H9 (cell line): ENCODE measurements at regions not wholly inside any gene's neighbourhood (a gene's known extent, or its start where the extent isn't known, plus 50 kb on each side); places are given as distances from the start of the nearest gene placed in this dataset.

Experiments
- DNase-seq: peaks from one replicate; pipeline ENCODE4 v3.0.0-alpha.2; 2017
- H2AFZ ChIP-seq: one replicate; pipeline ENCODE4 v1.6.1; 2013; ENCODE audit warnings: mild to moderate bottlenecking, low read length, control low read depth, moderate library complexity
- H2AK5ac ChIP-seq: 2 replicates; pipeline ENCODE4 v1.6.1; 2013; ENCODE audit warnings: low read length, control low read depth, mixed read lengths; ENCODE audit not compliant: insufficient read length
- H2BK120ac ChIP-seq: one replicate; pipeline ENCODE4 v1.6.1; 2013; ENCODE audit warnings: low read depth, mild to moderate bottlenecking, low read length, control low read depth, inconsistent platforms; ENCODE audit not compliant: poor library complexity, severe bottlenecking
- H2BK12ac ChIP-seq: 2 replicates; pipeline ENCODE4 v1.6.1; 2013; ENCODE audit warnings: low read length, control low read depth, mixed read lengths, low read depth; ENCODE audit not compliant: insufficient read length
- H2BK15ac ChIP-seq: 2 replicates; pipeline ENCODE4 v1.6.1; 2013; ENCODE audit warnings: low read depth, low read length, control low read depth
- H2BK20ac ChIP-seq: one replicate; pipeline ENCODE4 v1.6.1; 2013; ENCODE audit warnings: low read depth, mild to moderate bottlenecking, low read length, control low read depth, inconsistent platforms; ENCODE audit not compliant: poor library complexity, severe bottlenecking
- H2BK5ac ChIP-seq: 2 replicates; pipeline ENCODE4 v1.6.1; 2013; ENCODE audit warnings: low read length, control low read depth, mixed read lengths; ENCODE audit not compliant: insufficient read length
- H3K14ac ChIP-seq: 2 replicates; pipeline ENCODE4 v1.6.1; 2013; ENCODE audit warnings: low read length, control low read depth; ENCODE audit not compliant: insufficient read depth
- H3K18ac ChIP-seq: 2 replicates; pipeline ENCODE4 v1.6.1; 2013; ENCODE audit warnings: low read depth, mild to moderate bottlenecking, mixed read lengths, low read length, control low read depth; ENCODE audit not compliant: insufficient read length
- H3K23ac ChIP-seq: 2 replicates; pipeline ENCODE4 v1.6.1; 2013; ENCODE audit warnings: low read length, control low read depth, mixed read lengths, low read depth; ENCODE audit not compliant: insufficient read length
- H3K23me2 ChIP-seq: 2 replicates; pipeline ENCODE4 v1.6.1; 2013; ENCODE audit warnings: low read depth, mild to moderate bottlenecking, mixed read lengths, low read length, control low read depth; ENCODE audit not compliant: insufficient read length, poor library complexity, severe bottlenecking
- H3K27ac ChIP-seq: 2 replicates; pipeline ENCODE4 v1.5.1; 2013; ENCODE audit warnings: low read length, control low read depth, mixed read lengths, low read depth; ENCODE audit not compliant: insufficient read length
- H3K27me3 ChIP-seq: 2 replicates; pipeline ENCODE4 v1.6.1; 2013; ENCODE audit warnings: low read length, control low read depth, inconsistent platforms; ENCODE audit not compliant: insufficient read depth
- H3K4ac ChIP-seq: 2 replicates; pipeline ENCODE4 v1.6.1; 2013; ENCODE audit warnings: low read depth, mild to moderate bottlenecking, control low read depth, inconsistent platforms, low read length, moderate library complexity
- H3K4me1 ChIP-seq: 2 replicates; pipeline ENCODE4 v1.6.1; 2013; ENCODE audit warnings: low read length, control low read depth, inconsistent platforms; ENCODE audit not compliant: insufficient read depth
- H3K4me2 ChIP-seq: 2 replicates; pipeline ENCODE4 v1.6.1; 2013; ENCODE audit warnings: low read length, control low read depth, mixed read lengths; ENCODE audit not compliant: insufficient read length, insufficient read depth
- H3K56ac ChIP-seq: 2 replicates; pipeline ENCODE4 v1.6.1; 2013; ENCODE audit warnings: low read depth, mild to moderate bottlenecking, mixed read lengths, low read length, control low read depth; ENCODE audit not compliant: insufficient read length
- H3K79me1 ChIP-seq: 2 replicates; pipeline ENCODE4 v1.6.1; 2013; ENCODE audit warnings: low read depth, mild to moderate bottlenecking, moderate library complexity, low read length, control low read depth, inconsistent platforms; ENCODE audit not compliant: insufficient read depth, poor library complexity, severe bottlenecking
- H3K79me2 ChIP-seq: 2 replicates; pipeline ENCODE4 v1.6.1; 2013; ENCODE audit warnings: low read length, control low read depth, inconsistent platforms; ENCODE audit not compliant: insufficient read depth
- H3K9ac ChIP-seq: 2 replicates; pipeline ENCODE4 v1.6.1; 2013; ENCODE audit warnings: low read length, control low read depth, mixed read lengths; ENCODE audit not compliant: insufficient read length; ENCODE audit errors: extremely low read depth
- H3K9me3 ChIP-seq: one replicate; pipeline ENCODE4 v1.6.1; 2013; ENCODE audit warnings: low read depth, low read length, inconsistent platforms; ENCODE audit not compliant: control insufficient read depth
- H3T11ph ChIP-seq: one replicate; pipeline ENCODE4 v1.6.1; 2013; ENCODE audit warnings: mild to moderate bottlenecking, low read length, control low read depth, inconsistent platforms
- H4K20me1 ChIP-seq: one replicate; pipeline ENCODE4 v1.6.1; 2013; ENCODE audit not compliant: control insufficient read depth, insufficient read length, insufficient read depth
- H4K5ac ChIP-seq: 2 replicates; pipeline ENCODE4 v1.6.1; 2013; ENCODE audit warnings: low read depth, mild to moderate bottlenecking, mixed read lengths, low read length, control low read depth; ENCODE audit not compliant: insufficient read length
- H4K8ac ChIP-seq: replicated peaks from 2 replicates; pipeline ENCODE4 v1.6.1; 2013; ENCODE audit warnings: low read length, control low read depth, mixed read lengths, low read depth; ENCODE audit not compliant: insufficient read length
- H4K91ac ChIP-seq: 2 replicates; pipeline ENCODE4 v1.6.1; 2013; ENCODE audit warnings: low read depth, mild to moderate bottlenecking, moderate library complexity, mixed read lengths, low read length, control low read depth; ENCODE audit not compliant: insufficient read length
- H3K27ac Mint-ChIP-seq, 3 experiments: 2 replicates in 2 of 3; 3 replicates in 1 of 3; pipeline ENCODE4 v1.8.0; 2020 to 2021; ENCODE audit warnings: mixed read lengths in 3 of 3, mild to moderate bottlenecking in 1 of 3, moderate library complexity in 1 of 3
- H3K27me3 Mint-ChIP-seq: 2 replicates; pipeline ENCODE4 v1.8.0; 2021; ENCODE audit warnings: low read depth, mild to moderate bottlenecking, moderate library complexity, mixed read lengths
- H3K36me3 Mint-ChIP-seq, 3 experiments: 2 replicates in 2 of 3; 3 replicates in 1 of 3; pipeline ENCODE4 v1.8.0; 2020 to 2021; ENCODE audit warnings: low read depth in 3 of 3, mixed read lengths in 3 of 3; ENCODE audit not compliant: insufficient read depth in 1 of 3
- H3K4me1 Mint-ChIP-seq, 2 experiments: 2 replicates each; pipeline ENCODE4 v1.8.0; 2020; ENCODE audit warnings: mixed read lengths in 2 of 2
- H3K4me3 Mint-ChIP-seq, 2 experiments: 2 replicates in 1 of 2; 3 replicates in 1 of 2; pipeline ENCODE4 v1.8.0; 2020 to 2021; ENCODE audit warnings: mild to moderate bottlenecking in 2 of 2, mixed read lengths in 2 of 2, moderate library complexity in 1 of 2
- H3K9me3 Mint-ChIP-seq, 2 experiments: 2 replicates in 1 of 2; 3 replicates in 1 of 2; pipeline ENCODE4 v1.8.0; 2020; ENCODE audit warnings: mild to moderate bottlenecking in 2 of 2, mixed read lengths in 2 of 2, moderate library complexity in 1 of 2
- WGBS: extraction: QIAGEN DNeasy Blood & Tissue Kit; methylation state at CpG from one replicate; pipeline ENCODE4 v1.1.7; 2013; ENCODE audit warnings: missing lambda C conversion rate, low lambda C conversion rate, mixed read lengths; ENCODE audit not compliant: insufficient read length; ENCODE audit errors: extremely low coverage; 5-methylcytosine and 5-hydroxymethylcytosine counted together
- TF ChIP-seq, protein P1 (sequence below): fragments of 200-600 bp; sonication (generic); conservative IDR thresholded peaks from 3 replicates; pipeline ENCODE4 v1.8.0; 2021; ENCODE audit warnings: antibody characterized with exemption, mild to moderate bottlenecking

DNA sequence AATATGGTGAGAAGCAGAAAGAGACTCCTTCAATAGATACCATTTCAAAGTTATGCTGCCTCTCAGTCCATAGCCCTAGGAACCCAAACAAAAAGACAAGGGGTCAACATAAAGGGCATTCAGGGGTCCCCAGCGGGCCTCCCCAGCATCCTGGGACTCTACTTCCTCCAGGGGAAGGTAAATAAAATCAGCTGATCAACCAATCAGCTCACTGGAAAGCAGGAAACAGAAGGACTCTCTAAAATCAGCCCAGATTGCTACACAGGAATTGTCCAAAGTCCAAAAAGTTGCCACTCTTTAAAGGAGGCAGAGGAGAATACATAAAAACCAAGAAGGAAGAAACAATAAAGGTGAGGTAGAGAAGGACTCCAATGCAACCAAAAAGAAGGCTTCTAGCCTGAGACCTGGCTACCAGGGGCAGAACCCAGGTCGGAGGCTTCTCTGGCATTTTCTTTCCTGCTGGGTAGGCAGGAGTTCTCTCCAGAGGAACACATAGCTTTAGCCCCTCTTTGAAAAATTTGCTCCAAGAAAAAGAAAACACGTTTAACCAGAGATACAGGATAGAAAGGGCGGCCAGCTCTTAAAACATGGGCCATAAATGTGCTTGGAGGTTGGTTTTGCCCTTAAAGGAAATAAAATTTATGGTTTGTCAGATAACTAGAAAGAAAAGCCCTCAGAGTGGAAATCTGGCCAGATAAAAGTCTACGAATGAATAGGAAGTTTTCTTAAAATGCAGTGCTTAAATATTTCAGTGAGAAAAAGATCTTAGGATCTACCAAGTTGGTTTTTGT, 404.6 kb downstream of the SOX9 start:
- DNase-seq, result no peak
- H3K23me2 ChIP-seq, result no peaks in the 10 kb centered on the region
- no CpG with 5 or more reads among the region's 5 CpGs for WGBS
- no peak overlapping the region for H2BK5ac ChIP-seq
- H2BK20ac ChIP-seq, result no peak overlapping the region
- no peak overlapping the region for H2BK120ac ChIP-seq
- H3K18ac ChIP-seq, result no peak overlapping the region
- no peak overlapping the region for H4K91ac ChIP-seq
- no peak overlapping the region for H3K23ac ChIP-seq
- no peak overlapping the region for H3K14ac ChIP-seq
- no peak overlapping the region for H3K9ac ChIP-seq
- no peak overlapping the region for H2BK15ac ChIP-seq
- no peaks in the 10 kb centered on the region for H4K20me1 ChIP-seq
- H3T11ph ChIP-seq, result no peak overlapping the region
- no peaks in the 10 kb centered on the region for H3K9me3 ChIP-seq
- H3K27ac Mint-ChIP-seq, result no peak overlapping the region
- no peak overlapping the region for H4K5ac ChIP-seq
- no peaks in the 10 kb centered on the region for H3K4me1 ChIP-seq
- no peak overlapping the region for H4K8ac ChIP-seq
- H2BK12ac ChIP-seq, result no peak overlapping the region
- H3K4me1 Mint-ChIP-seq, result peaks cover 0 to 7% of the 10 kb centered on the region in 2 experiments; a peak in 2 of 4 replicates
- no peaks in the 10 kb centered on the region for H3K36me3 Mint-ChIP-seq
- H3K9me3 Mint-ChIP-seq, result no peaks in the 10 kb centered on the region
- H3K79me1 ChIP-seq, result no peaks in the 10 kb centered on the region
- no peak overlapping the region for H3K4me2 ChIP-seq
- no peak overlapping the region for H2AFZ ChIP-seq
- H3K79me2 ChIP-seq, result no peaks in the 10 kb centered on the region
- no peaks in the 10 kb centered on the region; the same call in 1 of the 2 replicates for H3K27me3 Mint-ChIP-seq
- H3K56ac ChIP-seq, result no peak overlapping the region
- H3K27ac ChIP-seq, result no peak overlapping the region
- H3K27me3 ChIP-seq, result no peaks in the 10 kb centered on the region
- H3K4ac ChIP-seq, result no peak overlapping the region
- H3K4me3 Mint-ChIP-seq, result no peak overlapping the region
- TF ChIP-seq, protein P1, sequence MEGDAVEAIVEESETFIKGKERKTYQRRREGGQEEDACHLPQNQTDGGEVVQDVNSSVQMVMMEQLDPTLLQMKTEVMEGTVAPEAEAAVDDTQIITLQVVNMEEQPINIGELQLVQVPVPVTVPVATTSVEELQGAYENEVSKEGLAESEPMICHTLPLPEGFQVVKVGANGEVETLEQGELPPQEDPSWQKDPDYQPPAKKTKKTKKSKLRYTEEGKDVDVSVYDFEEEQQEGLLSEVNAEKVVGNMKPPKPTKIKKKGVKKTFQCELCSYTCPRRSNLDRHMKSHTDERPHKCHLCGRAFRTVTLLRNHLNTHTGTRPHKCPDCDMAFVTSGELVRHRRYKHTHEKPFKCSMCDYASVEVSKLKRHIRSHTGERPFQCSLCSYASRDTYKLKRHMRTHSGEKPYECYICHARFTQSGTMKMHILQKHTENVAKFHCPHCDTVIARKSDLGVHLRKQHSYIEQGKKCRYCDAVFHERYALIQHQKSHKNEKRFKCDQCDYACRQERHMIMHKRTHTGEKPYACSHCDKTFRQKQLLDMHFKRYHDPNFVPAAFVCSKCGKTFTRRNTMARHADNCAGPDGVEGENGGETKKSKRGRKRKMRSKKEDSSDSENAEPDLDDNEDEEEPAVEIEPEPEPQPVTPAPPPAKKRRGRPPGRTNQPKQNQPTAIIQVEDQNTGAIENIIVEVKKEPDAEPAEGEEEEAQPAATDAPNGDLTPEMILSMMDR, result no peak
- no peak overlapping the region for H2AK5ac ChIP-seq
